Type B pancreatic cell (in vitro differentiated cells): ENCODE measurements at regions not wholly inside any gene's neighbourhood (a gene's known extent, or its start where the extent isn't known, plus 50 kb on each side); places are given as distances from the start of the nearest gene placed in this dataset.

Experiments used
- DNase-seq: peaks from one replicate; pipeline ENCODE4 v3.0.0; 2021; ENCODE audit warnings: mixed read lengths; ENCODE audit not compliant: unreplicated experiment; ENCODE audit errors: extremely low spot score
- H3K27ac Mint-ChIP-seq: 2 replicates; pipeline ENCODE4 v1.8.0; 2021; ENCODE audit warnings: mild to moderate bottlenecking, mixed read lengths
- H3K27me3 Mint-ChIP-seq: 2 replicates; pipeline ENCODE4 v1.8.0; 2021; ENCODE audit warnings: mixed read lengths
- H3K36me3 Mint-ChIP-seq: 2 replicates; pipeline ENCODE4 v1.8.0; 2021; ENCODE audit warnings: mixed read lengths
- H3K4me1 Mint-ChIP-seq: one replicate; pipeline ENCODE4 v1.8.0; 2021; ENCODE audit warnings: mixed read lengths; ENCODE audit not compliant: unreplicated experiment
- H3K4me3 Mint-ChIP-seq: 2 replicates; pipeline ENCODE4 v1.8.0; 2021; ENCODE audit warnings: mild to moderate bottlenecking, mixed read lengths
- H3K9me3 Mint-ChIP-seq: 2 replicates; pipeline ENCODE4 v1.8.0; 2021; ENCODE audit warnings: mixed read lengths
- TF ChIP-seq, protein P1 (sequence below): fragments of 200-600 bp; sonication (generic); conservative IDR thresholded peaks from 2 replicates; pipeline ENCODE4 v1.5.0; 2021; ENCODE audit warnings: antibody characterized with exemption, mild to moderate bottlenecking

DNA sequence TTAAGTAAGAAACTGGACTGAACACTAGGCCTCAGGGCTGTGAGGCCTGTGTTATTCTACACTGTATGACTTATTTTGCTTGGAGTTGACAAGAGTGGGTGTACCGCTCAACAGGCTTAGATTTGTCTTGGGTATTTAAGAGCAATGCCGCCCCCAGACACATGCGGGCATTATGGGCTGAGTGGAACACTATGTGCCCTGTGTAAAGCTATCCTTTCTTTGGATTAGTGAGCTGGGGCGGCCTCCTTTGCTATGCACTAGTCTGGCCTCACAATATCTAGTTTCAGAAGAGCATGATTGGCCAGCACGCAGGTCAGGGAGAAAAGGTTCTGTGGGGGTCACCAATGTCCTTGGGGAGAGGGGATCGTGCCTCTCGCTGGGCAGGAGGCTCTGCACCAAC is 206.3 kb upstream of the GDNF start:
- no peaks in the 10 kb centered on the region for H3K36me3 Mint-ChIP-seq
- peaks cover 9% of the 10 kb centered on the region for H3K27me3 Mint-ChIP-seq

DNA sequence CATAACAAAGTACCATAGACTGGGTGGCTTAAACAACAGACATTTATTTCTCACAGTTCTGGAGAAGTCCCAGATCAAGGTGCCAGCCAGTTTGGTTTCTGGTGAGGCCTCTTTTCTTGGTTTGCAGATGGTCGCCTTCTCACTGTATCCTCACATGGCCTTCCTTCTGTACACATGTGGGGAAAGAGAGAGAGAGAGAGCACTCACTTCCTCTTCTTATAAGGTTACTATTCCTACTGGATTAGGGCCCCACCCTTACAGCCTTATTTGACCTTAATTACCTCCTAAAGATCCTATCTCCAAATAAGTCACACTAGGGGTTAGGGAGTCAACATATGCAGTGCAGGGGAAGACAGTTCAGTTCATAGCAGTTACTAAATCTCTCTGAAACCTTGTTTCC is 205.6 kb upstream of the GDNF start:
- H3K9me3 Mint-ChIP-seq: no peaks in the 10 kb centered on the region
- DNase-seq: no peak
- TF ChIP-seq, protein P1, sequence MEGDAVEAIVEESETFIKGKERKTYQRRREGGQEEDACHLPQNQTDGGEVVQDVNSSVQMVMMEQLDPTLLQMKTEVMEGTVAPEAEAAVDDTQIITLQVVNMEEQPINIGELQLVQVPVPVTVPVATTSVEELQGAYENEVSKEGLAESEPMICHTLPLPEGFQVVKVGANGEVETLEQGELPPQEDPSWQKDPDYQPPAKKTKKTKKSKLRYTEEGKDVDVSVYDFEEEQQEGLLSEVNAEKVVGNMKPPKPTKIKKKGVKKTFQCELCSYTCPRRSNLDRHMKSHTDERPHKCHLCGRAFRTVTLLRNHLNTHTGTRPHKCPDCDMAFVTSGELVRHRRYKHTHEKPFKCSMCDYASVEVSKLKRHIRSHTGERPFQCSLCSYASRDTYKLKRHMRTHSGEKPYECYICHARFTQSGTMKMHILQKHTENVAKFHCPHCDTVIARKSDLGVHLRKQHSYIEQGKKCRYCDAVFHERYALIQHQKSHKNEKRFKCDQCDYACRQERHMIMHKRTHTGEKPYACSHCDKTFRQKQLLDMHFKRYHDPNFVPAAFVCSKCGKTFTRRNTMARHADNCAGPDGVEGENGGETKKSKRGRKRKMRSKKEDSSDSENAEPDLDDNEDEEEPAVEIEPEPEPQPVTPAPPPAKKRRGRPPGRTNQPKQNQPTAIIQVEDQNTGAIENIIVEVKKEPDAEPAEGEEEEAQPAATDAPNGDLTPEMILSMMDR: no peak
- no peaks in the 10 kb centered on the region for H3K36me3 Mint-ChIP-seq
- H3K4me1 Mint-ChIP-seq: peaks cover 3% of the 10 kb centered on the region
- peaks cover 9% of the 10 kb centered on the region for H3K27me3 Mint-ChIP-seq
- H3K27ac Mint-ChIP-seq: no peak overlapping the region
- H3K4me3 Mint-ChIP-seq: no peak overlapping the region

More for the DNA sequence above, 206.3 kb upstream of the GDNF start:
- H3K9me3 Mint-ChIP-seq: no peaks in the 10 kb centered on the region
- H3K4me1 Mint-ChIP-seq: peaks cover 3% of the 10 kb centered on the region
- H3K27ac Mint-ChIP-seq: no peak overlapping the region
- DNase-seq: no peak
- H3K4me3 Mint-ChIP-seq: no peak overlapping the region
- TF ChIP-seq, protein P1: no peak

DNA sequence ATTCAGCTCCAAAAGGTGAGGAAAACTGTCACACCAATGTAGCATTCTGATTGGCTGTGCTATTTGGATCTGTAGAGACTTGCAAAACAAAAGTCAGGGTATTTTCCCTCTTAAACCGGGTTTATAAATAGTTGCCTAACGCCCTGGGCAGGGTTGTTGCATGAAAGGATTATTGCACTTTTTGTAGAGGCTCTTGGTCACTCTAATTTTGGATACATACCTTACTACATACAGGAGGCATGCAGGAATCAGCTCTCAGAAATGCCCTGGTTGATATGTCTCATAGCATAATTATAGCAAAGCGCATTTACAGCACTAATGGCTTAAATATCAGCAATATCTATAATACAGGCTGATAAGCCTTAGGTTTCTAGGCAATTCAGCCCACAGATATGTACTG is 200.0 kb upstream of the GDNF start:
- Mint-ChIP-seq H3K4me3 (no peak overlapping the region), H3K9me3 (no peaks in the 10 kb centered on the region), H3K27ac (no peak overlapping the region), H3K27me3 (peaks cover 14% of the 10 kb centered on the region), H3K4me1 (no peaks in the 10 kb centered on the region), H3K36me3 (no peaks in the 10 kb centered on the region)
- TF ChIP-seq, protein P1: no peak
- no peak for DNase-seq

DNA sequence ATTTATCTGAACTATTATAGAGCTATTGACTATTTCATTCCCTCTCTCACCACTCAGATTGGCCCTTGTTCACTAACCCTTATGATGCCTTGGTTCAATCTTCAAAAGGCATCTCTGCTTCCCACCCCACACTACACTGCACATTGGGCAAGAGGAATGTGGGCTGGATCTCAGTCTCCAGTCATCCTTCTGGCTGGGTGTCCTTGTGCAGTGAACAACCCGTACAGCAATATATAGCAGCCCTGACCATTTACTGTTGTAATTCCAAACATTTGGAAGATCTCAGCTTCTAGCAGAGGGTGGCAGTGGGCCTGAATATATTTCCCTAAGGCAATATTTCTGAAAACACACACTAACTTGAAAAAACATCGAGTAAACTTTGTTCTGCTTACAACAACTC is 199.2 kb upstream of the GDNF start:
- TF ChIP-seq, protein P1: no peak
- H3K4me3 Mint-ChIP-seq: no peak overlapping the region
- H3K36me3 Mint-ChIP-seq: no peaks in the 10 kb centered on the region
- peaks cover 14% of the 10 kb centered on the region for H3K27me3 Mint-ChIP-seq
- DNase-seq: no peak
- no peaks in the 10 kb centered on the region for H3K9me3 Mint-ChIP-seq
- no peaks in the 10 kb centered on the region for H3K4me1 Mint-ChIP-seq
- no peak overlapping the region for H3K27ac Mint-ChIP-seq

DNA sequence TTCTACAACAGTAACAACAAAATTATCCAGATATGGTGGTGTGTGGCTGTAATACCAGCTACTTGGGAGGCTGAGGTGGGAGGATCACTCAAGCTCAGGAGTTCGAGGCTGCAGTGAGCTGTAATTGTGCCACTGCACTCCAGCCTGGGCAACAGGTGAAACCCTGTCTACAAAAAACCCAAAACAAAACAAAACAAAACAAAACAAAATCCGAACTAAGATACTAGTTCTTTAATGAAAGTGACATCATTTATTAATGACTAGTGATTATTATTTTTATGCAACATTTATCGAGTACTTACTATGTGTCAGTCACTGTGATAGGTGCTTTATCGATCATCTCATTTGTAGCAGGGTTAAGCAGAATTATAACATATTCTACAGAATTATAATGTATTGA is 196.9 kb upstream of the GDNF start:
- TF ChIP-seq, protein P1: no peak
- Mint-ChIP-seq H3K9me3 (no peaks in the 10 kb centered on the region), H3K36me3 (no peaks in the 10 kb centered on the region), H3K4me1 (no peaks in the 10 kb centered on the region), H3K27me3 (peaks cover 4% of the 10 kb centered on the region), H3K27ac (no peak overlapping the region), H3K4me3 (no peak overlapping the region)
- DNase-seq: no peak

DNA sequence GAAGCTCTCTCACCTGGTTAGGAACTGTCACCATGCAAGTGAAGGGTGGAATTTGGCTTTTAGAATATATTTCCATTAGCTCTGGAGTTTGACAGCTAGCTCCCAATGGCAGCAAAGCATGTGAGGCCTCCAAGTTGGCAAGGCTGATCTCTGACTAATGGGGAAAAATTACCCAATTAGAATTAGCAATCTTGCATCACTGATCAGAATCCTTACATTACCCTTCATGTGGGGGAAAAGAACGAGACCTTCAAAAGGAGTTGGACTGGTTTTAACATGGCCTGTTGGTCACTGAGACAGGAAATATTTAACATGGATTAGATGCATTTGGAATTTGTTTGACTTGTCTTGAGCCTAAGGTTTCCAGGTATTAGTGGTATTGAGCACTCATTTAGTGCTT is 192.3 kb upstream of the GDNF start:
- no peaks in the 10 kb centered on the region for H3K36me3 Mint-ChIP-seq
- no peaks in the 10 kb centered on the region for H3K4me1 Mint-ChIP-seq
- TF ChIP-seq, protein P1: no peak
- H3K4me3 Mint-ChIP-seq: no peak overlapping the region
- DNase-seq: no peak
- no peaks in the 10 kb centered on the region for H3K9me3 Mint-ChIP-seq
- no peaks in the 10 kb centered on the region for H3K27me3 Mint-ChIP-seq
- no peak overlapping the region for H3K27ac Mint-ChIP-seq
